ENCODE measurements at regions not wholly inside any gene's neighbourhood (a gene's known extent, or its start where the extent isn't known, plus 50 kb on each side); places are given as distances from the start of the nearest gene placed in this dataset.

GRCh38 chr21:29245104-29245643 is 53.5 kb upstream of the BACH1 start:
- H3K4me3 ChIP-seq, result no peak overlapping the region
- TF ChIP-seq POLR2A (IDR thresholded peaks at IDR 0.05) (no peak), EP300 (IDR thresholded peaks at IDR 0.05) (no peak), CTCF (IDR thresholded peaks at IDR 0.05) (no peak)
- no peaks in the 10 kb centered on the region for H3K36me3 ChIP-seq
- H3K27me3 ChIP-seq, result no peaks in the 10 kb centered on the region
- H3K4me1 ChIP-seq, result peaks cover 0 to 9% (median 0%) of the 10 kb centered on the region in 4 donors
- 61 to 71% methylated on average over 3 of the region's 3 CpGs for WGBS, 2 donors
- H3K9me3 ChIP-seq, result no peaks in the 10 kb centered on the region
- DNase-seq (ENCODE audit: low spot score in 2 of 2), result no peak
- H3K27ac ChIP-seq, result no peak overlapping the region

GRCh38 chr21:29245863-29246262 is 52.9 kb upstream of the BACH1 start:
- H3K27ac ChIP-seq, result no peak overlapping the region
- H3K9me3 ChIP-seq, result no peaks in the 10 kb centered on the region
- DNase-seq (ENCODE audit: low spot score in 2 of 2), result no peak
- no peak overlapping the region for H3K4me3 ChIP-seq
- peaks cover 0 to 9% (median 0%) of the 10 kb centered on the region in 4 donors for H3K4me1 ChIP-seq
- no peak for TF ChIP-seq CTCF (IDR thresholded peaks at IDR 0.05)
- TF ChIP-seq EP300 (IDR thresholded peaks at IDR 0.05), result no peak
- no peak for TF ChIP-seq POLR2A (IDR thresholded peaks at IDR 0.05)
- H3K27me3 ChIP-seq, result no peaks in the 10 kb centered on the region
- no peaks in the 10 kb centered on the region for H3K36me3 ChIP-seq

- Histone ChIP-seq H3K36me3 (no peaks in the 10 kb centered on the region), H3K27me3 (no peaks in the 10 kb centered on the region), H3K4me1 (peaks cover 0 to 9% (median 0%) of the 10 kb centered on the region in 4 donors), H3K4me3 (no peak overlapping the region), H3K9me3 (no peaks in the 10 kb centered on the region), H3K27ac (no peak overlapping the region)
- no peak for TF ChIP-seq EP300 (IDR thresholded peaks at IDR 0.05)
- TF ChIP-seq CTCF (IDR thresholded peaks at IDR 0.05), result no peak
- no peak for TF ChIP-seq POLR2A (IDR thresholded peaks at IDR 0.05)
- 94% methylated on average over 2 of the region's 2 CpGs for WGBS, 2 donors
- no peak for DNase-seq (ENCODE audit: low spot score in 2 of 2)
These were observed 52.1 kb upstream of the BACH1 start for GRCh38 chr21:29246614-29247013.

GRCh38 chr21:29248124-29248523 is 50.6 kb upstream of the BACH1 start:
- Histone ChIP-seq H3K9me3 (peaks cover 0 to 2% (median 0%) of the 10 kb centered on the region in 4 donors), H3K4me1 (peaks cover 0 to 9% (median 0%) of the 10 kb centered on the region in 4 donors), H3K36me3 (no peaks in the 10 kb centered on the region), H3K27ac (no peak overlapping the region), H3K4me3 (no peak overlapping the region), H3K27me3 (no peaks in the 10 kb centered on the region)
- TF ChIP-seq CTCF (IDR thresholded peaks at IDR 0.05) (no peak), POLR2A (IDR thresholded peaks at IDR 0.05) (no peak), EP300 (IDR thresholded peaks at IDR 0.05) (no peak)
- 2 to 14% methylated on average over 1 of the region's 1 CpG for WGBS, 2 donors
- no peak for DNase-seq (ENCODE audit: low spot score in 2 of 2)

All from tibial nerve (tissue), 4 donors.